ENCODE measurements at regions not wholly inside any gene's neighbourhood (a gene's known extent, or its start where the extent isn't known, plus 50 kb on each side); places are given as distances from the start of the nearest gene placed in this dataset.
"Not testable (repeated sequence)": the region's sequence is repeated elsewhere in the genome, so short reads cannot be mapped to it uniquely, and the experiment has no call there.

DNA sequence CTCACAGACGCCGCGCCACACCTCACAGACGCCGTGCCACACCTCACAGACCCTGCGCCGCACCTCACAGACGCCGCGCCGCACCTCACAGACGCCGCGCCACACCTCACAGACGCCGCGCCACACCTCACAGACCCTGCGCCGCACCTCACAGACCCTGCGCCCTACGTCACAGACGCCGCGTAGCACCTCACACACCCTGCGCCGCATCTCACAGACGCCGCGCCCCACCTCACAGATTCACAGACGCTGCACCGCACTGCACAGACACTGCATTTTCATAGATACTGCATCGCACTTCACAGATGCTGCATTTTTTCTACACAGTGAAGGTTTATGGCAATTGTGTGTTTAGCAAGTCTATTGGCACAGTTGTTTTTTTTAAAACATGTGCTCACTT lies 657.8 kb downstream of the TRIML1 start:
- not testable (repeated sequence) for H2BK12ac ChIP-seq (ENCODE audit: low read length in 2 of 2); DNase-seq; H3K4ac ChIP-seq (ENCODE audit: low read depth in 1 of 2, low read length in 2 of 2); H2BK5ac ChIP-seq (ENCODE audit: low read depth, low read length, poor library complexity, severe bottlenecking); H3K23ac ChIP-seq (ENCODE audit: low read length in 2 of 2); H3K4me1 ChIP-seq (ENCODE audit: control insufficient read depth, insufficient read depth, low read depth, low read length); H2BK15ac ChIP-seq (ENCODE audit: low read depth, poor library complexity, severe bottlenecking); H4K91ac ChIP-seq (ENCODE audit: low read length); H2AK5ac ChIP-seq (ENCODE audit: low read length, severe bottlenecking); H4K8ac ChIP-seq (ENCODE audit: low read length); H3K4me2 ChIP-seq (ENCODE audit: low read length, poor library complexity, severe bottlenecking); H3K27ac ChIP-seq (ENCODE audit: low read length, poor library complexity, severe bottlenecking); H3K79me1 ChIP-seq (replicated peaks; ENCODE audit: low read length, poor library complexity, severe bottlenecking); H3K9ac ChIP-seq (ENCODE audit: low read length); H3K36me3 ChIP-seq (ENCODE audit: control insufficient read depth in 1 of 2, insufficient read depth in 2 of 2, low read depth in 1 of 2, low read length in 2 of 2); H3K27me3 ChIP-seq (ENCODE audit: control insufficient read depth in 1 of 2, insufficient read depth in 1 of 2, low read length in 2 of 2); H3K14ac ChIP-seq (ENCODE audit: low read length in 2 of 2); H3K4me3 ChIP-seq (ENCODE audit: insufficient read depth in 1 of 2, low read depth in 1 of 2, low read length in 2 of 2); H2BK120ac ChIP-seq (ENCODE audit: low read depth, low read length); H2AFZ ChIP-seq (ENCODE audit: low read depth, low read length); H3K18ac ChIP-seq (ENCODE audit: low read depth in 1 of 2, low read length in 2 of 2)
- 89% methylated on average over 30 of the region's 32 CpGs for WGBS
- H3K9me3 ChIP-seq (ENCODE audit: control insufficient read depth, low read length): peaks cover 18% of the 10 kb centered on the region

DNA sequence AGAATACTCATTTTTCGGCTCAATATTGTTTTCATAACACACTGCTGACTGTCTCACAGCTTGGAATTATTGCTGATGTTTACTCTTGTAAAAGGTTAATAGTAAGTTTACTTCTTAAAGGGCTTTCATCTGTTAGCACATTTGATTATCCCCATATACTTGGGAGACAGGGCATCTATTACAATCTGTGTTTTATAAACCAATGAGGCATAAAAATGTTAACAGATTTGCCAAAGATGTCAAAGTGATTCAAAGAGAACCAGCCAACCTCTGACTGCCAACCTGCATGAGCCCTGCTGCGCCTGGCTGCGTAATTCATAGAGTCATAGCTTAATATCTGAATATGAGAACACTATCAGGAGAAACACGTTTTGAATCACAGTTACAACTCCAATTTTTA lies 665.6 kb downstream of the TRIML1 start:
- no peak overlapping the region for H3K4ac ChIP-seq (ENCODE audit: low read depth in 1 of 2, low read length in 2 of 2)
- no peak overlapping the region for H2BK12ac ChIP-seq (ENCODE audit: low read length in 2 of 2)
- no peak overlapping the region for H3K4me2 ChIP-seq (ENCODE audit: low read length, poor library complexity, severe bottlenecking)
- H2AFZ ChIP-seq (ENCODE audit: low read depth, low read length): no peak overlapping the region
- H3K36me3 ChIP-seq (ENCODE audit: control insufficient read depth in 1 of 2, insufficient read depth in 2 of 2, low read depth in 1 of 2, low read length in 2 of 2): no peaks in the 10 kb centered on the region
- H2BK120ac ChIP-seq (ENCODE audit: low read depth, low read length): no peak overlapping the region
- no peak for DNase-seq
- H3K14ac ChIP-seq (ENCODE audit: low read length in 2 of 2): no peak overlapping the region
- no peaks in the 10 kb centered on the region for H3K27me3 ChIP-seq (ENCODE audit: control insufficient read depth in 1 of 2, insufficient read depth in 1 of 2, low read length in 2 of 2)
- H3K9me3 ChIP-seq (ENCODE audit: control insufficient read depth, low read length): no peaks in the 10 kb centered on the region
- H3K4me1 ChIP-seq (ENCODE audit: control insufficient read depth, insufficient read depth, low read depth, low read length): no peaks in the 10 kb centered on the region
- no peak overlapping the region for H3K4me3 ChIP-seq (ENCODE audit: insufficient read depth in 1 of 2, low read depth in 1 of 2, low read length in 2 of 2)
- WGBS: 90% methylated on average over 3 of the region's 4 CpGs
- no peak overlapping the region for H3K27ac ChIP-seq (ENCODE audit: low read length, poor library complexity, severe bottlenecking)
- H3K79me1 ChIP-seq (replicated peaks; ENCODE audit: low read length, poor library complexity, severe bottlenecking): no peaks in the 10 kb centered on the region
- no peak overlapping the region for H3K18ac ChIP-seq (ENCODE audit: low read depth in 1 of 2, low read length in 2 of 2)
- no peak overlapping the region for H4K8ac ChIP-seq (ENCODE audit: low read length)
- H2AK5ac ChIP-seq (ENCODE audit: low read length, severe bottlenecking): no peak overlapping the region
- H4K91ac ChIP-seq (ENCODE audit: low read length): no peak overlapping the region
- H3K23ac ChIP-seq (ENCODE audit: low read length in 2 of 2): no peak overlapping the region
- H2BK5ac ChIP-seq (ENCODE audit: low read depth, low read length, poor library complexity, severe bottlenecking): no peak overlapping the region
- H2BK15ac ChIP-seq (ENCODE audit: low read depth, poor library complexity, severe bottlenecking): no peak overlapping the region
- no peak overlapping the region for H3K9ac ChIP-seq (ENCODE audit: low read length)

DNA sequence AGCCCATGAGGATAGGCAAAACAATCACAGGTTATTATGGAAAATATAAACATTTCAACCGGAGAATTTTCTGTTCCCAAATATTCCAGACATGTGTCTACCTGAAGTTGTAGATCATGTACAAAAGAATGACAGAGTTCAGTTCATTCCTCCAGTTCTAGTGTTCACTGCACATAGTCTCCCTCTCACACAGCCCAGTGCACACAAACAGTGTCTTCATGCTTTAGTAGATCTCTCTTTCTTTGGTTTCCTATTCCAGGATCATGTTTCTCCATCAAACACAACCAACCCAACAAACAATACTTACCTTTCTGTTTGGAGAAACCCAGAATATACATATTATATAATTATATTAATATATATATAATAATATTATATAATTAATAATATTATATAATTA lies 671.9 kb downstream of the TRIML1 start:
- Histone ChIP-seq H4K91ac (ENCODE audit: low read length) (no peak overlapping the region), H3K36me3 (ENCODE audit: control insufficient read depth in 1 of 2, insufficient read depth in 2 of 2, low read depth in 1 of 2, low read length in 2 of 2) (no peaks in the 10 kb centered on the region), H2BK15ac (ENCODE audit: low read depth, poor library complexity, severe bottlenecking) (no peak overlapping the region), H3K9ac (ENCODE audit: low read length) (no peak overlapping the region), H2BK5ac (ENCODE audit: low read depth, low read length, poor library complexity, severe bottlenecking) (no peak overlapping the region), H2AFZ (ENCODE audit: low read depth, low read length) (no peak overlapping the region), H3K4me2 (ENCODE audit: low read length, poor library complexity, severe bottlenecking) (no peak overlapping the region), H3K4ac (ENCODE audit: low read depth in 1 of 2, low read length in 2 of 2) (no peak overlapping the region), H2AK5ac (ENCODE audit: low read length, severe bottlenecking) (no peak overlapping the region), H3K18ac (ENCODE audit: low read depth in 1 of 2, low read length in 2 of 2) (no peak overlapping the region), H4K8ac (ENCODE audit: low read length) (no peak overlapping the region), H3K9me3 (ENCODE audit: control insufficient read depth, low read length) (peaks cover 16% of the 10 kb centered on the region), H3K4me1 (ENCODE audit: control insufficient read depth, insufficient read depth, low read depth, low read length) (no peaks in the 10 kb centered on the region), H2BK12ac (ENCODE audit: low read length in 2 of 2) (no peak overlapping the region), H3K27ac (ENCODE audit: low read length, poor library complexity, severe bottlenecking) (no peak overlapping the region), H2BK120ac (ENCODE audit: low read depth, low read length) (no peak overlapping the region), H3K79me1 (replicated peaks; ENCODE audit: low read length, poor library complexity, severe bottlenecking) (no peaks in the 10 kb centered on the region), H3K4me3 (ENCODE audit: insufficient read depth in 1 of 2, low read depth in 1 of 2, low read length in 2 of 2) (no peak overlapping the region), H3K27me3 (ENCODE audit: control insufficient read depth in 1 of 2, insufficient read depth in 1 of 2, low read length in 2 of 2) (no peaks in the 10 kb centered on the region), H3K14ac (ENCODE audit: low read length in 2 of 2) (no peak overlapping the region), H3K23ac (ENCODE audit: low read length in 2 of 2) (no peak overlapping the region)
- 100% methylated on average over 1 of the region's 1 CpG for WGBS
- DNase-seq: no peak

- Histone ChIP-seq H3K9me3 (ENCODE audit: control insufficient read depth, low read length) (peaks cover 16% of the 10 kb centered on the region), H3K14ac (ENCODE audit: low read length in 2 of 2) (no peak overlapping the region), H3K9ac (ENCODE audit: low read length) (no peak overlapping the region), H3K36me3 (ENCODE audit: control insufficient read depth in 1 of 2, insufficient read depth in 2 of 2, low read depth in 1 of 2, low read length in 2 of 2) (no peaks in the 10 kb centered on the region), H2BK5ac (ENCODE audit: low read depth, low read length, poor library complexity, severe bottlenecking) (no peak overlapping the region), H3K27ac (ENCODE audit: low read length, poor library complexity, severe bottlenecking) (no peak overlapping the region), H3K23ac (ENCODE audit: low read length in 2 of 2) (no peak overlapping the region), H4K91ac (ENCODE audit: low read length) (no peak overlapping the region), H3K4ac (ENCODE audit: low read depth in 1 of 2, low read length in 2 of 2) (no peak overlapping the region), H3K27me3 (ENCODE audit: control insufficient read depth in 1 of 2, insufficient read depth in 1 of 2, low read length in 2 of 2) (no peaks in the 10 kb centered on the region), H2AK5ac (ENCODE audit: low read length, severe bottlenecking) (no peak overlapping the region), H3K79me1 (replicated peaks; ENCODE audit: low read length, poor library complexity, severe bottlenecking) (no peaks in the 10 kb centered on the region), H3K4me3 (ENCODE audit: insufficient read depth in 1 of 2, low read depth in 1 of 2, low read length in 2 of 2) (no peak overlapping the region), H3K18ac (ENCODE audit: low read depth in 1 of 2, low read length in 2 of 2) (no peak overlapping the region), H2BK15ac (ENCODE audit: low read depth, poor library complexity, severe bottlenecking) (no peak overlapping the region), H2BK12ac (ENCODE audit: low read length in 2 of 2) (no peak overlapping the region), H3K4me1 (ENCODE audit: control insufficient read depth, insufficient read depth, low read depth, low read length) (no peaks in the 10 kb centered on the region), H2AFZ (ENCODE audit: low read depth, low read length) (no peak overlapping the region), H3K4me2 (ENCODE audit: low read length, poor library complexity, severe bottlenecking) (no peak overlapping the region), H4K8ac (ENCODE audit: low read length) (no peak overlapping the region), H2BK120ac (ENCODE audit: low read depth, low read length) (no peak overlapping the region)
- WGBS: 40% methylated on average over 1 of the region's 1 CpG
- DNase-seq: no peak
Measured at GRCh38 chr4:188812644-188813043, 673.4 kb downstream of the TRIML1 start.
